Muscle layer of duodenum (tissue), 2 donors: ENCODE measurements at regions not wholly inside any gene's neighbourhood (a gene's known extent, or its start where the extent isn't known, plus 50 kb on each side); places are given as distances from the start of the nearest gene placed in this dataset.

ENCODE experiments used
- H3K27ac ChIP-seq: one replicate; pipeline ENCODE4 v1.7.0; 2013; ENCODE audit warnings: mild to moderate bottlenecking, low read length
- H3K27me3 ChIP-seq: one replicate; pipeline ENCODE4 v1.7.0; 2013; ENCODE audit warnings: low read depth, mild to moderate bottlenecking, control low read depth, low read length
- H3K36me3 ChIP-seq, 2 donors: one replicate each; pipeline ENCODE4 v1.7.0; 2013; ENCODE audit warnings: low read length in 2 of 2, control low read depth in 1 of 2, mild to moderate bottlenecking in 1 of 2; ENCODE audit not compliant: insufficient read depth in 2 of 2, control insufficient read depth in 1 of 2
- H3K4me1 ChIP-seq, 2 donors: one replicate each; pipeline ENCODE4 v1.7.0; 2013; ENCODE audit warnings: low read length in 2 of 2, mild to moderate bottlenecking in 2 of 2, control low read depth in 1 of 2, moderate library complexity in 1 of 2; ENCODE audit not compliant: insufficient read depth in 2 of 2, control insufficient read depth in 1 of 2
- H3K4me3 ChIP-seq, 2 donors: one replicate each; pipeline ENCODE4 v1.7.0; 2013; ENCODE audit warnings: low read length in 2 of 2, low read depth in 1 of 2, mild to moderate bottlenecking in 1 of 2
- H3K9me3 ChIP-seq, 2 donors: one replicate each; pipeline ENCODE4 v1.7.0; 2013; ENCODE audit warnings: low read length in 2 of 2, control low read depth in 1 of 2, mild to moderate bottlenecking in 1 of 2; ENCODE audit not compliant: control insufficient read depth in 1 of 2
- donor health status: healthy.

DNA sequence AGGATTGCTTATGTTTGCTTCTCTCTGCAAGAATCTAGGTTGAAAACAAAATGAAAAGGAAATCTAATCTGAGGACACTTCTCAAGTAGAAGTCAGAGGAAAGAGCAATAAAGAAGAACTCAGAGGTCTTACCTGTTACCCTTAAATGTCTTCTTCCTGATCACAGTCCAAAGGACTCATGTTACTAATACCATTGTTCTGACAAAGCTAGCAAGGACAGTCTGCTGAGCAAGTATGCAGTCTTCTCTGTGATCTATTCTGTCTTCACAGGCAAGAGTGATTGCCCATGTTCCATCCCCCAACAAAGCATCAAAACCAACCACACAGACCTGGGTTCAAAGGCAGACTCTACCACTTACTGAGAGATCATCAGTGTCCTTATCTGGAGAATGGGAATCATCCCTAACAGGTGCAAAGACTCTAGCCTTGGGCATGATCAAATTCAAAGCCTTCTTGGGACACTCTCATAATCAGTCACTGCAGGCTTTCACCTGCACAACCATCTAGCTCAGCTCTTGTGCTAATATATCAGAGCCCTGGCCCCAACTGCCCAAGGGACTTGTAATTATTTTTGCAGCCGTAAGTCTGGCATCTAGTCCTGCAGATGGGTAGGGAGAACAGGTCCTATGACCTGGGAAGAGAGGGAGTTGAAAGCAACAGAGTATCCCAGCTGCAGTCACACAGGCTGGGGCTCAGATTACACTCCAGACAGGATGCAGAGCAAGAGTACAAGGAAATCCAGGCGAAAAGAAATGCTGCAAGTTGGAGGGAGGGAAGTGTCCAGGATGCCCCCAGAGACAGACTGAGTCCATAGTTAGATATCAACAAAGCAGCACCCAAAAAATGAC lies 97.9 kb upstream of the NUDT4 start:
- Histone ChIP-seq H3K27ac (no peak overlapping the region), H3K27me3 (no peaks in the 10 kb centered on the region), H3K36me3 (no peaks in the 10 kb centered on the region), H3K4me3 (no peak overlapping the region), H3K4me1 (no peaks in the 10 kb centered on the region), H3K9me3 (no peaks in the 10 kb centered on the region)

DNA sequence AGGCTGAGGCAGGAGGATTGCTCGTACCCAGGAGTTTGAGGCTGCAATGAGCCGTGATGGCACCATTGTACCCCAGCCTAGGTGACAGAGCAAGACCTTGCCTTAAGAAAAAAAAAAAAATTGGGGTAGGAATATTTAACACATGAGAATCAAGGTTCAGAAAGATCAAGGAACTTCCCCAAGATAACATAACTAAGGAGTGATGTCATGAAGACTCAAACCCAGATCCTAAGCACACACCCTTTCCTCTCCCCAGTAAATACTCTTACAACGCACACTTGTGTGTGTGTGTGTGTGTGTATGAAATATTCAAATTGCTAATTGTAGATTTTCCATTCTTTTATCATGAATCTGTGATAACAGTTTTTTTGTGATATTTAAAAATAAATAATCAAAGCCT lies 90.6 kb upstream of the NUDT4 start:
- no peak overlapping the region for H3K4me3 ChIP-seq
- no peaks in the 10 kb centered on the region for H3K9me3 ChIP-seq
- H3K27ac ChIP-seq, result no peak overlapping the region
- no peaks in the 10 kb centered on the region for H3K4me1 ChIP-seq
- H3K27me3 ChIP-seq, result no peaks in the 10 kb centered on the region
- H3K36me3 ChIP-seq, result no peaks in the 10 kb centered on the region

DNA sequence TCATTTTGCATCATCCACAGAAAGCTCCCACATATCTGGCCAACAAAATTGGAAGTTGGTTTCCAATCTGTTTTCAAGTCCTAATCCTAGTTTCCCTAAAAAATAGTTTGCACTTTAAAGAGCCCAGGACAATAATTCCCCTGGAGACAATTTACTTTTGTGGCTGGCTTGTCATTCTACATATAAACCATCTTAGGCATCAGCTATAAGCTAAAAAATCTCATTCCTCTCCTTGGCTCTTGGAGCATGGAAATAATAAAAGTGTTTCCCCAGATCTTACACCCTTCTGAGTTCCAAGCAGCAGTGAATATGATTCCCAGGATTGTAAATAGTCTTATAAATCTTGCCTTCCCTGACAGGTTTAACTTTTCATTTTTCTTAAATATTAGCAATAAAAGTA lies 89.1 kb upstream of the NUDT4 start:
- Histone ChIP-seq H3K4me1 (no peaks in the 10 kb centered on the region), H3K9me3 (no peaks in the 10 kb centered on the region), H3K27ac (no peak overlapping the region), H3K36me3 (no peaks in the 10 kb centered on the region), H3K4me3 (no peak overlapping the region), H3K27me3 (no peaks in the 10 kb centered on the region)

DNA sequence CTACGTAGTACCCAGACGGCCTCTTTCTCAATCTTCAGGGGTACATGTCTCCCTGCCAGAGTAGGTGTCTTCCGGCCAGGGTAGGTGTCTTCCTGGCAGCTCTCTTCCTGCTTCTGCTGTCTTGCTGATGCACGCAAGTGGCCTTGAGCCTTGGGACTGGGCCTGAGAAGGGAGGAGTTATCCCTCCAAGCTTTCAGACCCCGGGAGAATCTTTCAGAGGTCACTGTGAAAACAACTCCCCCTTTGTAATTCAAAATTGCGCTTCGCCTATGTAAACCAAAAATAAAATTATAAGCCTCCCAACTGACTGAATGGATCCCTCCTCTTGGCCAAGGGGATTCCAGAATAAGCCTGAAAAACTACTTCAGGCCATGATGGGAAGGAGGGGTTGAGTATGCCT lies 87.3 kb upstream of the NUDT4 start:
- H3K4me1 ChIP-seq, result no peaks in the 10 kb centered on the region
- no peak overlapping the region for H3K27ac ChIP-seq
- no peaks in the 10 kb centered on the region for H3K9me3 ChIP-seq
- H3K4me3 ChIP-seq, result no peak overlapping the region
- H3K27me3 ChIP-seq, result no peaks in the 10 kb centered on the region
- H3K36me3 ChIP-seq, result no peaks in the 10 kb centered on the region

DNA sequence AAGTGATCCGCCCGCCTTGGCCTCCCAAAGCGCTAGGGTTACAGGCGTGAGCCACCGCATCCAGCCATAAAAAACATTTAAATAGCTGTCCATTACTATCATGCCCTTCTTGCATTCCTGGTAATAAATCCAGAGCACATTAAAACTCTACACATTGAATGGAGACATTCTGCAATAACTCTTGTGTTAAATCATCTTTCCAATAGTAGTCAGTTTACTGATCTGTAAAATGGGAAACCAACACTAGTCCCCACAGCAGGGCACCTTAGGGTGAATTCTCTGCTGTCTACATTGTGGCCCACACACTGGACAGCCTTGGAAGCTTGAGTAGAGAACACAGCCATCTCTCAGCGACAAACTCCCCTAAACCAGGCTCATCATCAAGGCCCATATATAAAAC lies 85.5 kb upstream of the NUDT4 start:
- Histone ChIP-seq H3K27me3 (no peaks in the 10 kb centered on the region), H3K36me3 (no peaks in the 10 kb centered on the region), H3K27ac (no peak overlapping the region), H3K4me3 (no peak overlapping the region), H3K4me1 (no peaks in the 10 kb centered on the region), H3K9me3 (no peaks in the 10 kb centered on the region)

DNA sequence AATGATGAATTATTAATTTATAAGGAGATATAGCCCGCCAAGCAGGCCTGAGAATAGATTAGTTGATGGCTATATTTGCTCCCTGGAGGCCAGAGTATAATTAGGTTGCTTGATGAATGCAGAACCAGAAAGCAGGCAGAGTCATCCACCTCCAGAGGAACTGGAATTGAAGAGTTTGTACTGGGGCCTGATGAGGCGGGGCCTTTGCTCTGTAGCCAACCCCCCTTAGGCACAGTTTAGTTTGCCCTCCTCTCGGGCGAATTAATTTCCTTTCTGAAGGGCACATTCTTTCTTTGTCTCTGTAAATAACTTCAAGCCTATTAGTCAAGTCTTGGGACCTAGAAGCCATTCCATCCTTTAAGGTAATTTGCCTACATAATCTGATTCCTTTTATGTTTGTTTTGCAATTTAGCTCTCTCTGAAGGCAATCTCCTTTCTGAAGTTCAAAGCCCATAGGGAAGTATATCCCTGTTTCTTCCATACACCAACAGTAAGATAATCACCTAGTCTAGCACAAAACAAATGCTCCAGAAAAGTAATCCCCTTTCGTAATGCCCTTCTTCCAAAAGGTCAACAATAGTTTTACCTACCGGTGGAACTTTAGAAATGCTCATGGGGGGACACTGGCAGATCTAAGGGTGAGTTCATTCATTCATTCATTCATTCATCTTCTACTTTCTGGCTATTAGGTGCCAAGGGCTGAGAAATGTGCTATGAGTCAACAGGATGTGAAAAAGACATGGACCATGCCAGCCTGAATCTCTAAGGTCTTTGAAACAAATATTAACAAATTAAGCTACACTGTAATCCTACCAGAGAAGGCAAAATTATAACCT lies 84.8 kb upstream of the NUDT4 start:
- Histone ChIP-seq H3K36me3 (no peaks in the 10 kb centered on the region), H3K4me3 (no peak overlapping the region), H3K27ac (no peak overlapping the region), H3K9me3 (no peaks in the 10 kb centered on the region), H3K4me1 (no peaks in the 10 kb centered on the region), H3K27me3 (no peaks in the 10 kb centered on the region)

DNA sequence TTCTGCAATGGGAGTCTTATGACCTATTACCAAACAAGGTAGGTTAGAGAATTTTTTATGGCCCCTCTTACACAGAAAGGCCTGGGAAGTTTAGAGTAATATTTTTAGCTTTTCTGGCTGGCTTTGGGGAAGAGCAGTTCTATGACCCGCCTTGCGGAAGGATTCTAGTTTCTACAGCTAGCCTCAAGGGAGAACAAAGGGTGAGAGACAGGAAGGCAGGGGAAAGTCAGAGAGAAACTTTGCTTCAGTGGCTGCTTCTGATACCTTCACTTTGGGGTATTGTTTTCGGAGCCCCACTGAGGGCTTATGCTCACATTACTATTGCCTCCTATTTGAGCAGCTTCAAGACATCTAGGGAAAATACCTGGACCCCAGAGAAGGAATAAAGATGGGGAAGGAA lies 80.7 kb upstream of the NUDT4 start:
- Histone ChIP-seq H3K27ac (no peak overlapping the region), H3K4me1 (peaks cover 0 to 4% of the 10 kb centered on the region in 2 donors), H3K36me3 (no peaks in the 10 kb centered on the region), H3K9me3 (no peaks in the 10 kb centered on the region), H3K27me3 (no peaks in the 10 kb centered on the region), H3K4me3 (no peak overlapping the region)

DNA sequence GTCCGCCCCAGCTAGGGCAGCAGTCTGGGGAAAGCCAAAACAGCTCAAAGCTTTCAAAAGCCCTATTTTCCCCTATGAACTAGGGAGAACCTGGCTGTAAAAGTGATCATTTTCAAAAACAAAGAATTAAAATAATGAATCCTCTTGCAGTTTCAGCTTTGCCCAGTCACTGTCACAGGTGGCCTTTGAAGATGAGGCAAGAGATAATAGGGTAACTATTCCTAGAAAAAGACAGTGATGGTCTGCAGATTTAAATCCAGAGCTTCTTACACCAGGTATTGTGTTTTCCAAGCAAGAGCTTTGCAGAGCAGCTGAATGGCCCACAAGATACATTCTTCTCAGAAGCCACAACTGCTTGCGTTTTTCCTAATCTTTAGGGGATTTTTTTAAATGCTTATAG lies 80.2 kb upstream of the NUDT4 start:
- no peak overlapping the region for H3K27ac ChIP-seq

DNA sequence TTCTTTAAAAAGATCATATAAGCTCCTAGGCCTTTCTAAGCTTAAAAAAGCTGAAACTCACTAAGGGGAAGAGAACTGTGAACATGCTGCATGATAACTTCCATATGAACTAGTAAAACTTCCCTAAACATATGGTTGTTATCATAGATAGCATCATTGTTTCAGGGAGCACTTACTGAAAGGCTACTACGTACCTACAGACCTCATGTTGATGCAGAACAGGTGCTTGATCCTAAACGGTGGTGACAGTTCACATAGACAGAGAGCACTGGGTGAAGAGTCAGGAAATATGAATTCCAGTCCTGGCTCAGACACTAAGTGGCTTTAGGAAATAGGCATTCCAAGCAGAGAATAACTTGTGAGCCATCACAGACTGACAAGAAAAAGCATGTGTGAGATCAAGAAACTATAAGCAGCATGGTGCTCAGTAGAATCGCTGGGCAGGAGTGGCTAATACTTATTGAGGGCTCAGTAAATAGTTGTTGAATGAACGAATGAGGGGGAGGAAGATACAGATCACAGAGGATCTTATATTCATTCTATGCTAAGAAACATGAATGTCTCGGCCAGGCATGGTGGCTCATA lies 78.4 kb upstream of the NUDT4 start:
- Histone ChIP-seq H3K27ac (no peak overlapping the region), H3K9me3 (no peaks in the 10 kb centered on the region), H3K36me3 (no peaks in the 10 kb centered on the region), H3K4me3 (no peak overlapping the region), H3K27me3 (no peaks in the 10 kb centered on the region), H3K4me1 (peaks cover 4% of the 10 kb centered on the region in 2 donors)

More for the DNA sequence above, 80.2 kb upstream of the NUDT4 start:
- Histone ChIP-seq H3K4me3 (no peak overlapping the region), H3K36me3 (no peaks in the 10 kb centered on the region), H3K4me1 (peaks cover 4% of the 10 kb centered on the region in 2 donors), H3K27me3 (no peaks in the 10 kb centered on the region), H3K9me3 (no peaks in the 10 kb centered on the region)

DNA sequence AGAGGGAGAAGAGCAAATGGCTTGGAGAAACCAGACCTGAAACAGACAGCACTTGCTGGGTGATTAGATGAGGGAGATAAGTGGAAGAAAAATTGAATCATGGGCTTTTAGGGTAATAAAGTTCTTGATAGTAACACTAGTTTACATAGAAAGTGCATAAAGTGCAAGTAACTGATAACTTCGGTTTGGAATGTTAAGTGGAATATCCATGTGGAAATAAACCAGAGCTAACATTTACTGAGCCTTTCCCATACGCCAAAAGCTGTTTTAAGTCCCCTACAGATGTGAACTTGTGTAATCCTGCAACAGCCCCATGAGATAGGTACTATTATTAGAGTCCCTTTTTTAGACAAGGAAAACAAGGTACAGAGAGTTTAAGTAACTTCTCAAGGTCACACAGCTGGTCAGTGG lies 77.1 kb upstream of the NUDT4 start:
- Histone ChIP-seq H3K9me3 (no peaks in the 10 kb centered on the region), H3K27me3 (no peaks in the 10 kb centered on the region), H3K4me3 (no peak overlapping the region), H3K27ac (no peak overlapping the region), H3K4me1 (peaks cover 4% of the 10 kb centered on the region in 2 donors), H3K36me3 (no peaks in the 10 kb centered on the region)
